GM12865 (cell line): ENCODE measurements at regions not wholly inside any gene's neighbourhood (a gene's known extent, or its start where the extent isn't known, plus 50 kb on each side); places are given as distances from the start of the nearest gene placed in this dataset.

Experiments
- DNase-seq: peaks from one replicate; pipeline ENCODE4 v3.0.0; 2010; ENCODE audit warnings: low read depth
- H3K4me3 ChIP-seq: 2 replicates; pipeline ENCODE4 v1.5.1; 2011; ENCODE audit warnings: mild to moderate bottlenecking, low read depth, low read length, control low read depth
- CTCF ChIP-seq: IDR thresholded peaks from 2 replicates; pipeline ENCODE4 v1.5.1; 2011; ENCODE audit warnings: low read length, control low read depth, low read depth, inconsistent platforms; ENCODE audit not compliant: insufficient read depth; ENCODE audit errors: missing control alignments

GRCh38 chr12:93078577-93078976 is 149.5 kb upstream of the EEA1 start:
- no peak overlapping the region for H3K4me3 ChIP-seq
- DNase-seq = no peak

GRCh38 chr12:93079271-93079670 is 150.2 kb upstream of the EEA1 start:
- no peak for DNase-seq
- H3K4me3 ChIP-seq = no peak overlapping the region
- TF ChIP-seq CTCF = no peak

More at GRCh38 chr12:93078577-93078976, 149.5 kb upstream of the EEA1 start:
- TF ChIP-seq CTCF = no peak

- no peak for DNase-seq
- no peak for TF ChIP-seq CTCF
- H3K4me3 ChIP-seq = no peak overlapping the region
These were observed 150.9 kb upstream of the EEA1 start for GRCh38 chr12:93079976-93080375.

GRCh38 chr12:93080452-93080851 is 151.4 kb upstream of the EEA1 start:
- no peak for TF ChIP-seq CTCF
- H3K4me3 ChIP-seq = no peak overlapping the region
- DNase-seq = no peak

- no peak overlapping the region for H3K4me3 ChIP-seq
- DNase-seq = no peak
- TF ChIP-seq CTCF = no peak
These were observed 152.1 kb upstream of the EEA1 start for GRCh38 chr12:93080994-93081809.

GRCh38 chr12:93081810-93082165 is 152.7 kb upstream of the EEA1 start:
- H3K4me3 ChIP-seq = no peak overlapping the region
- no peak for TF ChIP-seq CTCF
- no peak for DNase-seq
